Esophagus squamous epithelium (tissue), 5 donors: ENCODE measurements at regions not wholly inside any gene's neighbourhood (a gene's known extent, or its start where the extent isn't known, plus 50 kb on each side); places are given as distances from the start of the nearest gene placed in this dataset.

Experiments used
- DNase-seq: peaks from one replicate; lab custom pipeline; 2025; lab: John Stamatoyannopoulos, UW
- H3K27ac ChIP-seq, 4 donors: fragments of 200-600 bp; sonication (generic); one replicate each; pipeline ENCODE4 v1.5.1; 2016 to 2019; ENCODE audit warnings: mild to moderate bottlenecking in 1 of 4
- H3K27me3 ChIP-seq, 4 donors: fragments of 200-600 bp; sonication (generic); 1 replicate in 3 of 4; 2 replicates in 1 of 4; pipeline versions ENCODE4 v1.5.1 to v1.6.0; 2017 to 2021; ENCODE audit warnings: antibody characterized with exemption in 1 of 4
- H3K36me3 ChIP-seq, 3 donors: fragments of 200-600 bp; sonication (generic); one replicate each; pipeline ENCODE4 v1.5.1; 2016 to 2019
- H3K4me1 ChIP-seq, 3 donors: fragments of 200-600 bp; sonication (generic); one replicate each; pipeline ENCODE4 v1.5.1; 2017 to 2019
- H3K4me3 ChIP-seq, 4 donors: fragments of 200-600 bp; sonication (generic); 1 replicate in 3 of 4; 2 replicates in 1 of 4; pipeline ENCODE4 v1.5.1; 2016 to 2019; ENCODE audit warnings: mild to moderate bottlenecking in 2 of 4, moderate library complexity in 1 of 4
- H3K9me3 ChIP-seq, 3 donors: fragments of 200-600 bp; sonication (generic); one replicate each; pipeline ENCODE4 v1.5.1; 2016 to 2019
- CTCF ChIP-seq, 6 experiments: fragments of 450-650 bp in 4 of 6; fragments of 200-600 bp in 2 of 6; sonication (generic) in 2 of 6; IDR thresholded peaks; one replicate each; pipeline ENCODE4 v1.5.1; 2016 to 2019; ENCODE audit warnings: antibody characterized with exemption in 6 of 6, mild to moderate bottlenecking in 4 of 6, moderate library complexity in 4 of 6
- POLR2A ChIP-seq, 4 donors: fragments of 450-650 bp; IDR thresholded peaks; one replicate each; pipeline ENCODE4 v1.6.1; 2017; ENCODE audit warnings: antibody characterized with exemption in 4 of 4, mild to moderate bottlenecking in 4 of 4, moderate library complexity in 3 of 4
- WGBS, 2 donors: methylation state at CpG; one replicate each; pipeline ENCODE4 v1.1.5; 2018; 5-methylcytosine and 5-hydroxymethylcytosine counted together
- intact Hi-C: fragments of 100-400 bp; cut with DNase I; formaldehyde crosslinking; loops from one replicate; pipeline ENCODE4 v1.15.0; 2022
- donor health status: DM: yes; HTN: yes; CAD: no.

GRCh38 chr7:51968461-51968860 is 651.9 kb upstream of the COBL start:
- no peaks in the 10 kb centered on the region for H3K36me3 ChIP-seq
- no peak overlapping the region for H3K27ac ChIP-seq
- no peaks in the 10 kb centered on the region for H3K9me3 ChIP-seq
- TF ChIP-seq CTCF (IDR thresholded peaks at IDR 0.05) (no peak), POLR2A (IDR thresholded peaks at IDR 0.05) (no peak)
- 58% methylated on average over 2 of the region's 2 CpGs for WGBS, 2 donors
- H3K4me3 ChIP-seq = no peak overlapping the region
- H3K27me3 ChIP-seq = no peaks in the 10 kb centered on the region
- DNase-seq = no peak
- no peaks in the 10 kb centered on the region for H3K4me1 ChIP-seq
- intact Hi-C loops = no loop called here

GRCh38 chr7:51965454-51965853 is 648.8 kb upstream of the COBL start:
- Histone ChIP-seq H3K27ac (no peak overlapping the region), H3K36me3 (no peaks in the 10 kb centered on the region), H3K27me3 (no peaks in the 10 kb centered on the region), H3K4me1 (no peaks in the 10 kb centered on the region), H3K9me3 (no peaks in the 10 kb centered on the region), H3K4me3 (no peak overlapping the region)
- intact Hi-C loops = no loop called here
- no peak for TF ChIP-seq POLR2A (IDR thresholded peaks at IDR 0.05)
- no peak for TF ChIP-seq CTCF (IDR thresholded peaks at IDR 0.05)
- DNase-seq = no peak
- WGBS, 2 donors = 42 to 57% methylated on average over 5 of the region's 5 CpGs

GRCh38 chr7:51961804-51962203 is 645.2 kb upstream of the COBL start:
- H3K36me3 ChIP-seq = no peaks in the 10 kb centered on the region
- no peaks in the 10 kb centered on the region for H3K27me3 ChIP-seq
- intact Hi-C loops = no loop called here
- no peak for TF ChIP-seq POLR2A (IDR thresholded peaks at IDR 0.05)
- no peak for TF ChIP-seq CTCF (IDR thresholded peaks at IDR 0.05)
- no peak overlapping the region for H3K27ac ChIP-seq
- H3K4me1 ChIP-seq = no peaks in the 10 kb centered on the region
- no peak for DNase-seq
- no peak overlapping the region for H3K4me3 ChIP-seq
- no peaks in the 10 kb centered on the region for H3K9me3 ChIP-seq
- 71 to 74% methylated on average over 2 of the region's 2 CpGs for WGBS, 2 donors

- WGBS, 2 donors = 33 to 37% methylated on average over 3 of the region's 3 CpGs
- DNase-seq = no peak
- H3K4me3 ChIP-seq = no peak overlapping the region
- TF ChIP-seq CTCF (IDR thresholded peaks at IDR 0.05) = no peak
- no peak overlapping the region for H3K27ac ChIP-seq
- H3K4me1 ChIP-seq = no peaks in the 10 kb centered on the region
- intact Hi-C loops = no loop called here
- H3K27me3 ChIP-seq = no peaks in the 10 kb centered on the region
- H3K36me3 ChIP-seq = no peaks in the 10 kb centered on the region
- no peaks in the 10 kb centered on the region for H3K9me3 ChIP-seq
These were observed 634.2 kb upstream of the COBL start for GRCh38 chr7:51950813-51951212.

- Histone ChIP-seq H3K9me3 (no peaks in the 10 kb centered on the region), H3K36me3 (no peaks in the 10 kb centered on the region), H3K4me1 (no peaks in the 10 kb centered on the region), H3K27me3 (no peaks in the 10 kb centered on the region), H3K27ac (no peak overlapping the region), H3K4me3 (no peak overlapping the region)
- intact Hi-C loops = no loop called here
- no peak for TF ChIP-seq CTCF (IDR thresholded peaks at IDR 0.05)
- TF ChIP-seq POLR2A (IDR thresholded peaks at IDR 0.05) = no peak
- no peak for DNase-seq
- WGBS, 2 donors = 35 to 44% methylated on average over 9 of the region's 9 CpGs
These were observed 633.4 kb upstream of the COBL start for GRCh38 chr7:51949726-51950644.
